Stimulated activated memory B cell treated with anti-CD40 and anti-IgM and Interleukin-4, amounts not matched to agents 10 μg/mL and 1 μg/mL and 100 μg/mL, for 72 hours (primary cell): ENCODE measurements at regions not wholly inside any gene's neighbourhood (a gene's known extent, or its start where the extent isn't known, plus 50 kb on each side); places are given as distances from the start of the nearest gene placed in this dataset.
"Not testable (repeated sequence)": the region's sequence is repeated elsewhere in the genome, so short reads cannot be mapped to it uniquely, and the experiment has no call there.

Source experiments
- ATAC-seq: fragments of 150-1000 bp; cut with Tn5 transposase; 2 replicates; pipeline ENCODE4 v1.10.0; 2021
- H3K27ac Mint-ChIP-seq: one replicate; pipeline ENCODE4 v1.8.0; 2022; ENCODE audit warnings: mild to moderate bottlenecking, mixed read lengths
- H3K27me3 Mint-ChIP-seq: one replicate; pipeline ENCODE4 v1.8.0; 2022; ENCODE audit warnings: mixed read lengths
- H3K36me3 Mint-ChIP-seq: one replicate; pipeline ENCODE4 v1.8.0; 2022; ENCODE audit warnings: mixed read lengths
- H3K4me1 Mint-ChIP-seq: one replicate; pipeline ENCODE4 v1.8.0; 2022; ENCODE audit warnings: mixed read lengths
- H3K4me3 Mint-ChIP-seq: one replicate; pipeline ENCODE4 v1.8.0; 2022; ENCODE audit warnings: mild to moderate bottlenecking, moderate library complexity, mixed read lengths
- H3K9me3 Mint-ChIP-seq: one replicate; pipeline ENCODE4 v1.8.0; 2022; ENCODE audit warnings: mixed read lengths

DNA sequence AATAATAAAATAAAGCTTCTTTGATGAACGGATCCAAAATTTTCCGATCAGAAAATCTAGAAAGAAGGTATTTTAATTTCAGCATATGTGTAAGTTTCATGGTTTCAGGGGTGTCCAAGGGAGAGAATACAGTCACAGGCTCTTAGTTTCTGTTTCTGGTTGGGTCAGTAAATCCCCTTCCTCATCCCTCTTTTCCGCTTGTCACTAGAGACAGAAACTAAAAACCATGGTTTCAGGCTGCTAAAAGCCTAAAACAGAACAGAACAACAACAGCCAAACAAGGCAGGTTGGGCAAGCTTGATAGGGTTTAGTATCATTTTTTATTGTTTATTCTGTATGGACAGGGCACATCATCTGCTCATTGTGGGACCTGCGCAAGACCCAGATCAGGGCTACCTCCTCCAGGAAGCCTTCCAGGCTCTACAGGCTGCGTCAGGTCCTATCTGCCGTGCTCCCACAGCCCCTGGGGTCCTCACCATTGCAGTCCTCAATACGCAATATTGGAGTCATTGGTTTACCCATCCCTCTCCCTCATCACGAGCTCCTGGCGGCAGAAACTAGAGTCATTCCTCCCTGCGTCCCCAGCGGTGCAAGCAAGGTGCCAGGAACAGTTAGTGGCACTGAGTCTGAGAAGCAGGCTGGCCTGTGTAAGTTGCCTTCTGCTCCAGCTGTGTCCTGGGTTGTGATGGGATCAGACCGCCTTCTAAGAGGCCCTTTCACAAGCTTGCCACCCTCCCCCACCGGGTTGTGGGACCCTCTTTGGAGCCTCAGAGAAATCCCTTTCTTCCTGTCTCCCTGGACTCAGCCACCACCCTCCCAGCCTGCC is 70.2 kb upstream of the CUX1 start:
- no peaks in the 10 kb centered on the region for H3K9me3 Mint-ChIP-seq
- no peak for ATAC-seq
- H3K36me3 Mint-ChIP-seq = no peaks in the 10 kb centered on the region
- peaks cover 26% of the 10 kb centered on the region for H3K27me3 Mint-ChIP-seq
- H3K4me1 Mint-ChIP-seq = peaks cover 25% of the 10 kb centered on the region
- H3K4me3 Mint-ChIP-seq = no peak overlapping the region
- no peak overlapping the region for H3K27ac Mint-ChIP-seq

DNA sequence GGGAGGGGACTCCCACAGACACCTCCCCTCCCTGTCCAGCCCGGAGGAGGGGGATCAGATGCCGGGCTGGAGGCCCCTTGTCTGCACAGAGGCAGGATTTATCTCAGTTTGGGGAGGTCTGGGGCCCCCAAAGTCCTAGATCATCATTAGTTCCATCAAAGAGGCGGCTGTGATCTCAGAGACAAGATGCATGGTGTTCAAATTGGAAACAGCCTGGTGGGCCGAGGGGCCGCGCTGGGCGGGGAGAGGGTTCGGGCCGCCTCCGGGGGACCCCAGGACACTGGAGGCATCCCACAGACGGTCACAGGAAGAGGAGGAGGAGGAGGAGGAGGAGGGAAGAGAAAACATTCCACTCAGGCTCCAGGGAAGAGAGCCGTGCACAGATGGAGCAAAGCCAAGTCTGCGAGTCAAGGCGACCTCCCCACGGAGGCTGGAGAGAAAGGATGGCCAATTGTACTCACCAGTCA is 69.5 kb upstream of the CUX1 start:
- ATAC-seq = no peak

DNA sequence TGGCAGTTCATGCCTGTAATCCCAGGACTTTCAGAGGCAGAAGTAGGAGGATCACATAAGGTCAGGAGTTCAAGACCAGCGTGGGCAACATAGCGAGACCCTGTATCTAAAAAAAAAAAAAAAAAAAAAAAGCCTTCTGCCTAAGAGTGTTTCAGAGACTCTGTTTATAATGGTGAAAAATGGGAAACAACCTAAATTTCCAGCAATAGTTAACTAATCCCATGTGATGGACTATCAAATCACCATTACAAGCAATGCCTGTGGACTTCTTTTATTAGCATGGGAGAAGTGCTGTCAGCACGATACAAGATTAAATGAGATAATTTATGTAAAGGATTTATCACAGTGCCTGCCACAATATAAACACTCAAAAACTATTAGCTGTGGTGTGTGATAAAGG is 67.5 kb upstream of the CUX1 start:
- no peak for ATAC-seq
- Mint-ChIP-seq H3K27me3 (peaks cover 36% of the 10 kb centered on the region), H3K27ac (no peak overlapping the region), H3K36me3 (no peaks in the 10 kb centered on the region), H3K4me3 (no peak overlapping the region), H3K4me1 (peaks cover 23% of the 10 kb centered on the region), H3K9me3 (no peaks in the 10 kb centered on the region)

More for the DNA sequence above, 69.5 kb upstream of the CUX1 start:
- Mint-ChIP-seq H3K4me1 (peaks cover 21% of the 10 kb centered on the region), H3K36me3 (no peaks in the 10 kb centered on the region), H3K4me3 (no peak overlapping the region), H3K27me3 (peaks cover 26% of the 10 kb centered on the region), H3K9me3 (no peaks in the 10 kb centered on the region), H3K27ac (no peak overlapping the region)

DNA sequence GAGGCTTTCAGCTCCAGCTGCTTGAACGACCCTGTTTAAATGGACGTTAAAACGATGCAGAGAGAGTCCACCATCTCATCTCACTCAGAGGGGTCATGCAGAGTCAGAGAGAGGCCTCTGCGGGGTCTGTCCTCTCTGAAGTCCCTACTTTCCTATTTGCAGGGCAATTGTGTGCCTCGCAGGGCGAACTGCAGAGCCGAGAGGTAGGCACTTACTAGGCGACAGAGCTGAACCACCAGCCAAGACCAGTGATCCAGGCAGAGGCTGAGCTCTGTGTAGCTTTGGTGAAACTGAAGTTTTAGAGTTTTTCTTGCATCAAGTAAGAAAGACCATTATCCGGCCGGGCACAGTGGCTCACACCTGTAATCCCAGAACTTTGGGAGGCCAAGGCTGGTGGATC is 64.1 kb upstream of the CUX1 start:
- Mint-ChIP-seq H3K4me1 (peaks cover 9% of the 10 kb centered on the region), H3K27me3 (peaks cover 49% of the 10 kb centered on the region), H3K27ac (no peak overlapping the region), H3K9me3 (no peaks in the 10 kb centered on the region), H3K4me3 (no peak overlapping the region), H3K36me3 (no peaks in the 10 kb centered on the region)
- no peak for ATAC-seq

DNA sequence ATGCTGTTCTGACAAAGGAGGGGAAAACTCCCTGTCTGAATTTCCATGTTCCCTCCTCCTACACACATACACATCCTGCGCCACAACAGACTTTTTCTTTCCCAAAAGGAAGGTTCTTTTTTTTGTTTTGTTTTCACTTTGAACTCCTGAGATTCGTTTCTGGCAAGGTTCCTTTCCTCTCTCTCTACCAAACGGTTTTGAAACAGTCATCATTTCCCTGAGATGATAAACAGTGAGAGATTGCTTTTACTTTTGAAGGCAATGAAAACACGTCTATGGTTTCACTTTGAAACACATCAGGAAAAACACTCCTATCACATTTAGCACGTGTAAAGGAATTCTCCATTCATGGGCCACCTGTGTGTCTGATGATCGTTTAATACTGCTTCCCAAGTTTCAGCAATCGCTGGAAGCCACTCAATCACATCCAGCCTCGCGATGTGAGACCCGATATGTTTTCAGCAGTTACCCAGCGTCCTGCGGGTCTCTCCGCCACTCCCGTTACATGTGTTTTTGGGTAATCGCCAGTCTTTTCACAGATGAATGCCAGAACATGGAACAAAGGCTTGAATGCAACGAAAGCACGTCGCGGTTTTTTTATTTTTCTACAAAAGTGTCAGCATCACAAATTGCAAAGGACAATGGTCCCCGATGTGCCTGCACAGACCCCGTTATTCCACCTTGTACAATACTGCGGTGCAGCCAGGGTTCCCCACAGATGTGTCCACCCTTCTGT is 62.8 kb upstream of the CUX1 start:
- Mint-ChIP-seq H3K27ac (peak overlapping the region; percentile 67), H3K36me3 (no peaks in the 10 kb centered on the region), H3K4me1 (peaks cover 9% of the 10 kb centered on the region), H3K4me3 (peak overlapping the region; percentile 78), H3K27me3 (peaks cover 43% of the 10 kb centered on the region), H3K9me3 (no peaks in the 10 kb centered on the region)
- ATAC-seq = no peak

DNA sequence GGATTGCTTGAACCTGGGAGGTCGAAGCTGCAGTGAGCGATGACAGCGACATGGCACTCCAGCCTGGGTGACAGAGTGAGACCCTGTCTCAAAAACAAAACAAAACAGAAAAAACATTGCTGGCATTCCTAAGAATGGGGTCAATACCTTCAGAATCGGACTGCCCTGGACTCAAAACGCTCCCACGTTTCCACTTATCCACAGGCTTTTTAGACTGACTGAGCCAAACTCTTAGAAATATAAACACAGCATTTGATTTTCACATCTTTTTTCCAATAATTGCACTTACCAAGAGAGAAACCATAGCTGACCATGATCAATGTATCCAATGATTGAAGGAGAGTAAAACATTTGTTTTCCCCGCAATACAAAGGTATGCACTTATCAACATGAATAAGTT is 59.5 kb upstream of the CUX1 start:
- no peak overlapping the region for H3K27ac Mint-ChIP-seq
- no peaks in the 10 kb centered on the region for H3K36me3 Mint-ChIP-seq
- no peak for ATAC-seq
- H3K9me3 Mint-ChIP-seq = no peaks in the 10 kb centered on the region
- H3K4me3 Mint-ChIP-seq = no peak overlapping the region
- H3K27me3 Mint-ChIP-seq = peaks cover 23% of the 10 kb centered on the region
- peaks cover 9% of the 10 kb centered on the region for H3K4me1 Mint-ChIP-seq

DNA sequence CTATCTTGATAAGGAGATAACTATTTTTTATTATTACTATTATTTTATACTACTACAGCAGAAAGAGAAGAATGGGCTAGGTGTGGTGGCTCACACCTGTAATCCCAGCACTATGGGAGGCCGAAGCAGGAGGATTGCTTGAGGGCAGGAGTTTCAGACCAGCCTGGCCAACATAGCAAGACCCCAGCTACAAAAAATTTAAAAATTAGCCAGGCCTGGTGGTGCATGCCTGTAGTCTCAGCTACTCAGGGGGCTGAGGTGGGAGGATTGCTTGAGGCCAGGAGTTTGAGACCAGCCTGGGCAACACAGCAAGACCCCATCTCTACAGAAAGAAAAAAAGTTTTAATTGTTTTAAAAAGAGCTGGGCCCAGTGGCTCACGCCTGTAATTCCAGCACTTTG is 58.9 kb upstream of the CUX1 start:
- not testable (repeated sequence) for H3K4me1 Mint-ChIP-seq, H3K27ac Mint-ChIP-seq, ATAC-seq, H3K4me3 Mint-ChIP-seq, H3K36me3 Mint-ChIP-seq, H3K9me3 Mint-ChIP-seq
- peaks cover 23% of the 10 kb centered on the region for H3K27me3 Mint-ChIP-seq

DNA sequence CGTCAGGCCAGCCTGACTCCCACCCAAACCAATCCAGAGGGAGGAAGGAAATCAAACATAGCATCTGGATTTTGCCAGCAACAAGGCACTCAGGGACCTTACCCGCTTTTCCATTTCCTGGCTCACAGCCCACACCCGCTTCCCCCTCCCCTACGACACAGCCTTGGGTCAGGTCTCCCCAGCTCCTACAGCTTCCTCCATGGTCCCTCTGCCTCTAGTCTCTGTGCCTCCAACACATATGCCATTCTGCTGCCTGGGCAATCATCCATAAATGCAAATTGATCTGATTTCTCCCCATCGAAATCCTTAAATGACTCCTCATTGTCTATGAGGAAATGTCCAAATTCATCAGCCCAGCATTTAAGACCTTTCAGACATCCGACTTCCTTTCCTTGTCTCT is 53.2 kb upstream of the CUX1 start:
- Mint-ChIP-seq H3K27ac (no peak overlapping the region), H3K27me3 (peaks cover 7% of the 10 kb centered on the region)

DNA sequence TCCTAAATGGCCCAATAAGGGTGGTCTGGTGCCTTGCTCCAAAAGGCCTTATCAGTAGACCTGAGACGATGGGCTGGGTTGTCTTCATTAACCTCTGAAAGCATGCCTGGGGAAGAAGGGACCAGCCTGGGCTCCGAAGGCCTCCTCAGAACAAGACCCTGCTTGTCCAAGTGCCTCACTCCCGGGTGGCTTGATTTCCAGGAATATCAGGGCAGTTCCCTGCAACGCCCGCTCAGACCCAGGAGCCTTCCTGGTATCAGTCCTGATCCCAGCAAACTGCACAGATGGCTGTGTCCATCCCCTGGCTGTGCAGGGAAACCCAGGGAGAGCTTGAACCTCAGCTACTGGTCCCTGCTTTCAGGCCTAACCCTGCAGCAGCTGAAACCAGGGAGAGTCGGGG is 49.9 kb upstream of the CUX1 start:
- H3K27ac Mint-ChIP-seq = no peak overlapping the region

More for the DNA sequence above, 53.2 kb upstream of the CUX1 start:
- Mint-ChIP-seq H3K9me3 (no peaks in the 10 kb centered on the region), H3K4me3 (no peak overlapping the region), H3K4me1 (no peaks in the 10 kb centered on the region), H3K36me3 (no peaks in the 10 kb centered on the region)
- no peak for ATAC-seq

More for the DNA sequence above, 49.9 kb upstream of the CUX1 start:
- ATAC-seq = no peak
- peaks cover 27% of the 10 kb centered on the region for H3K27me3 Mint-ChIP-seq
- H3K4me1 Mint-ChIP-seq = no peaks in the 10 kb centered on the region
- no peak overlapping the region for H3K4me3 Mint-ChIP-seq
- no peaks in the 10 kb centered on the region for H3K9me3 Mint-ChIP-seq
- H3K36me3 Mint-ChIP-seq = no peaks in the 10 kb centered on the region
